ENCODE measurements at regions not wholly inside any gene's neighbourhood (a gene's known extent, or its start where the extent isn't known, plus 50 kb on each side); places are given as distances from the start of the nearest gene placed in this dataset.

DNA sequence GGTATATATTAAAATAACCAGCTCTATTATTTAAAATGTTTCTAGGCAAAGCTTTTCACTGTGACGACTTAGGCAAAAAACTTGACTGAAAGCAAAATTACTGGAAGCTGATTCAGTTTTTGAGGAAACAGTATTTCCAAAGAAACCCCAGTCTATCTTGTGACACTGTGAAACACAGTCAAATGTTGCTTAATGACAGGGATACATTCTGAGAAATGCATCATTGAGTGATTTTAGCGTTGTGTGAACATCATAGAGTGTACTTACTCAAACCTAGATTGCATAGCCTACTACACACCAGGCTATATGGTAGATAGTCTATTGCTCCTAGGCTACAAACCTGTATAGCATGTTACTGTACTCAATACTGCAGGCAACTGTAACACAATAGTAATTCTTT is 116.9 kb upstream of the KCNK1 start:
- no peak overlapping the region for H2BK12ac ChIP-seq (ENCODE audit: low read length)
- H3K4ac ChIP-seq (ENCODE audit: low read length): no peak overlapping the region
- H3K9ac ChIP-seq (ENCODE audit: low read depth, low read length, poor library complexity): no peak overlapping the region
- no peak overlapping the region for H3K14ac ChIP-seq (ENCODE audit: low read length)
- no peaks in the 10 kb centered on the region for H3K36me3 ChIP-seq (replicated peaks in 1 of 2; ENCODE audit: control insufficient read depth in 2 of 2, insufficient read depth in 2 of 2, low read length in 2 of 2)
- no peak overlapping the region for H3K4me2 ChIP-seq (ENCODE audit: insufficient read depth, low read length, poor library complexity, severe bottlenecking)
- no peak overlapping the region for H2BK120ac ChIP-seq (ENCODE audit: low read depth, low read length)
- H3K4me1 ChIP-seq (ENCODE audit: control insufficient read depth in 2 of 2, insufficient read depth in 1 of 2, low read depth in 1 of 2, low read length in 2 of 2): peaks cover 0 to 1% of the 10 kb centered on the region in 2 donors
- H3K9me3 ChIP-seq (replicated peaks in 1 of 2; ENCODE audit: control insufficient read depth in 2 of 2, insufficient read depth in 1 of 2, low read depth in 1 of 2, low read length in 2 of 2): no peaks in the 10 kb centered on the region
- H3K79me1 ChIP-seq (ENCODE audit: low read depth, low read length): peaks cover 2% of the 10 kb centered on the region
- H2AK5ac ChIP-seq (ENCODE audit: low read depth, low read length): no peak overlapping the region
- H3K27ac ChIP-seq (replicated peaks; ENCODE audit: low read length): no peak overlapping the region
- no peak for DNase-seq (ENCODE audit: low spot score)
- H3K23ac ChIP-seq (ENCODE audit: low read depth, low read length, poor library complexity): no peak overlapping the region
- no peak overlapping the region for H2BK15ac ChIP-seq (ENCODE audit: low read length)
- H3K18ac ChIP-seq (ENCODE audit: low read length): no peak overlapping the region
- no peak overlapping the region for H3K4me3 ChIP-seq (ENCODE audit: low read length in 2 of 2)
- no CpG with 5 or more reads among the region's 2 CpGs for WGBS, 2 donors (ENCODE audit: extremely low coverage in 2 of 2, insufficient read length in 2 of 2, insufficient replicate concordance in 1 of 2)
- no peak overlapping the region for H2BK5ac ChIP-seq (ENCODE audit: low read length)
- H4K8ac ChIP-seq (ENCODE audit: low read depth, low read length): no peak overlapping the region
- H2AFZ ChIP-seq (ENCODE audit: low read length): no peak overlapping the region
- no peak overlapping the region for H4K91ac ChIP-seq (ENCODE audit: low read depth, low read length, poor library complexity)
- H3K27me3 ChIP-seq (ENCODE audit: control insufficient read depth in 3 of 3, insufficient read depth in 3 of 3, low read depth in 1 of 3, low read length in 3 of 3): no peaks in the 10 kb centered on the region

GRCh38 chr1:233497679-233498078 is 116.2 kb upstream of the KCNK1 start:
- peaks cover 0 to 1% of the 10 kb centered on the region in 2 donors for H3K4me1 ChIP-seq (ENCODE audit: control insufficient read depth in 2 of 2, insufficient read depth in 1 of 2, low read depth in 1 of 2, low read length in 2 of 2)
- no CpG with 5 or more reads among the region's 3 CpGs for WGBS, 2 donors (ENCODE audit: extremely low coverage in 2 of 2, insufficient read length in 2 of 2, insufficient replicate concordance in 1 of 2)
- no peak overlapping the region for H3K4ac ChIP-seq (ENCODE audit: low read length)
- H3K79me1 ChIP-seq (ENCODE audit: low read depth, low read length): peaks cover 2% of the 10 kb centered on the region
- no peak overlapping the region for H3K4me2 ChIP-seq (ENCODE audit: insufficient read depth, low read length, poor library complexity, severe bottlenecking)
- no peak overlapping the region for H2BK15ac ChIP-seq (ENCODE audit: low read length)
- no peak overlapping the region for H3K9ac ChIP-seq (ENCODE audit: low read depth, low read length, poor library complexity)
- H3K9me3 ChIP-seq (replicated peaks in 1 of 2; ENCODE audit: control insufficient read depth in 2 of 2, insufficient read depth in 1 of 2, low read depth in 1 of 2, low read length in 2 of 2): no peaks in the 10 kb centered on the region
- H2BK5ac ChIP-seq (ENCODE audit: low read length): no peak overlapping the region
- no peak overlapping the region for H4K8ac ChIP-seq (ENCODE audit: low read depth, low read length)
- no peak overlapping the region for H2AK5ac ChIP-seq (ENCODE audit: low read depth, low read length)
- H2BK12ac ChIP-seq (ENCODE audit: low read length): no peak overlapping the region
- no peak for DNase-seq (ENCODE audit: low spot score)
- no peak overlapping the region for H3K14ac ChIP-seq (ENCODE audit: low read length)
- no peak overlapping the region for H3K4me3 ChIP-seq (ENCODE audit: low read length in 2 of 2)
- no peak overlapping the region for H3K27ac ChIP-seq (replicated peaks; ENCODE audit: low read length)
- no peak overlapping the region for H4K91ac ChIP-seq (ENCODE audit: low read depth, low read length, poor library complexity)
- H3K23ac ChIP-seq (ENCODE audit: low read depth, low read length, poor library complexity): no peak overlapping the region
- no peak overlapping the region for H2AFZ ChIP-seq (ENCODE audit: low read length)
- no peaks in the 10 kb centered on the region for H3K27me3 ChIP-seq (ENCODE audit: control insufficient read depth in 3 of 3, insufficient read depth in 3 of 3, low read depth in 1 of 3, low read length in 3 of 3)
- H3K36me3 ChIP-seq (replicated peaks in 1 of 2; ENCODE audit: control insufficient read depth in 2 of 2, insufficient read depth in 2 of 2, low read length in 2 of 2): no peaks in the 10 kb centered on the region
- no peak overlapping the region for H2BK120ac ChIP-seq (ENCODE audit: low read depth, low read length)
- no peak overlapping the region for H3K18ac ChIP-seq (ENCODE audit: low read length)

DNA sequence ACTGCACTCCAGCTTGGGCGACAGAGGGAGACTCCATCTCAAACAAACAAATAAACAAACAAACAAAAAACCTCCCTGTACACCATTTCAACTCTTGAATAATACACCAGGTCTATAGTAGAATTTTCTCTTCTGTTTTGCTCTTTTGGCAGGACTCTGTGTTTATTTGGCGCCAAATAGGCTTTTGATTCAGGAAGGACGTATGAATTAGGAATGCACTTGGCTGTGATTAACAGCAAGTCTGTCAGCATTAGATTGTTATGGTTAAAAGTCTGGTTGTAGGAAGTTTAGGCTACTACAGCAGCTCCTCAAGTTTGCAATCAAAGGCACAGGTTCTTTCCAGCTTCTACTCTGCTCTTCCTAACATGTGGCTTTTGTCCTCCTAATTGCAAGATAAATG is 113.8 kb upstream of the KCNK1 start:
- no peak overlapping the region for H4K91ac ChIP-seq (ENCODE audit: low read depth, low read length, poor library complexity)
- H2BK12ac ChIP-seq (ENCODE audit: low read length): no peak overlapping the region
- H3K23ac ChIP-seq (ENCODE audit: low read depth, low read length, poor library complexity): no peak overlapping the region
- no peak overlapping the region for H3K27ac ChIP-seq (replicated peaks; ENCODE audit: low read length)
- H3K4me2 ChIP-seq (ENCODE audit: insufficient read depth, low read length, poor library complexity, severe bottlenecking): no peak overlapping the region
- H3K36me3 ChIP-seq (replicated peaks in 1 of 2; ENCODE audit: control insufficient read depth in 2 of 2, insufficient read depth in 2 of 2, low read length in 2 of 2): no peaks in the 10 kb centered on the region
- no peaks in the 10 kb centered on the region for H3K27me3 ChIP-seq (ENCODE audit: control insufficient read depth in 3 of 3, insufficient read depth in 3 of 3, low read depth in 1 of 3, low read length in 3 of 3)
- DNase-seq (ENCODE audit: low spot score): no peak
- no peak overlapping the region for H3K4ac ChIP-seq (ENCODE audit: low read length)
- H3K79me1 ChIP-seq (ENCODE audit: low read depth, low read length): peaks cover 2% of the 10 kb centered on the region
- no peak overlapping the region for H3K4me3 ChIP-seq (ENCODE audit: low read length in 2 of 2)
- no peak overlapping the region for H3K14ac ChIP-seq (ENCODE audit: low read length)
- H4K8ac ChIP-seq (ENCODE audit: low read depth, low read length): no peak overlapping the region
- H2BK15ac ChIP-seq (ENCODE audit: low read length): no peak overlapping the region
- H2AFZ ChIP-seq (ENCODE audit: low read length): no peak overlapping the region
- no peak overlapping the region for H3K18ac ChIP-seq (ENCODE audit: low read length)
- no peak overlapping the region for H2BK5ac ChIP-seq (ENCODE audit: low read length)
- H2AK5ac ChIP-seq (ENCODE audit: low read depth, low read length): no peak overlapping the region
- no peaks in the 10 kb centered on the region for H3K9me3 ChIP-seq (replicated peaks in 1 of 2; ENCODE audit: control insufficient read depth in 2 of 2, insufficient read depth in 1 of 2, low read depth in 1 of 2, low read length in 2 of 2)
- WGBS, 2 donors (ENCODE audit: extremely low coverage in 2 of 2, insufficient read length in 2 of 2, insufficient replicate concordance in 1 of 2): no CpG with 5 or more reads among the region's 3 CpGs
- no peak overlapping the region for H3K9ac ChIP-seq (ENCODE audit: low read depth, low read length, poor library complexity)
- no peak overlapping the region for H2BK120ac ChIP-seq (ENCODE audit: low read depth, low read length)
- peaks cover 0 to 1% of the 10 kb centered on the region in 2 donors for H3K4me1 ChIP-seq (ENCODE audit: control insufficient read depth in 2 of 2, insufficient read depth in 1 of 2, low read depth in 1 of 2, low read length in 2 of 2)

DNA sequence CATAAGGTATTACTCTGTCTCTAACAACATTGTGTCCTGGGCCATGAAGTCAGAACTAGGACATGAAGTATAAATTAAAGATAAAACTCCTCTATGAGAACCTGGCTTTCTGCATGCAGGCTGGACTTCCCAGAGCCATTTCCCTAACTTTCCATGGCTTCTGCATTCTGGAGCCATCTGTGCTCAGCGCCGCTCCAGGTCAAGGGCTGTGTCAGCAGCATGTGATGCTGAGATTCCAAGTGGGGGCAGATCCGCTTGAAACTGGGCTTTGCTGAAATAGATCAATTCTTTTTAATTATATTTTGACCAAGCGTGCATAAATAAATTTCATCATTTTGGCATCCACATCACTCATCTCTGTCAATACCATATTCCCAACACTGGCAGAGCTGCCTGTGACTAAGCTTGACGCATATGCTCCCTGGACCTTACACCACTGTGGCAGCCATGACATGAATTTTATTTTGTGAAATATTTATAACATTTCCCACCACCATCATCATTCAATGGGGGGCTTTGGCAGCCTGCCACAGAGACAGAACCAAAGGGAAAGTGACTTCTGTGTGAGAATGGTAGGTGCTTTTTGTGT is 110.4 kb upstream of the KCNK1 start:
- Histone ChIP-seq H2AFZ (ENCODE audit: low read length) (no peak overlapping the region), H2BK5ac (ENCODE audit: low read length) (no peak overlapping the region), H3K4me1 (ENCODE audit: control insufficient read depth in 2 of 2, insufficient read depth in 1 of 2, low read depth in 1 of 2, low read length in 2 of 2) (no peaks in the 10 kb centered on the region), H3K4me3 (ENCODE audit: low read length in 2 of 2) (no peak overlapping the region), H2BK12ac (ENCODE audit: low read length) (no peak overlapping the region), H3K23ac (ENCODE audit: low read depth, low read length, poor library complexity) (no peak overlapping the region), H4K91ac (ENCODE audit: low read depth, low read length, poor library complexity) (no peak overlapping the region), H3K9ac (ENCODE audit: low read depth, low read length, poor library complexity) (no peak overlapping the region), H3K79me1 (ENCODE audit: low read depth, low read length) (peaks cover 4% of the 10 kb centered on the region), H3K4me2 (ENCODE audit: insufficient read depth, low read length, poor library complexity, severe bottlenecking) (no peak overlapping the region), H2BK120ac (ENCODE audit: low read depth, low read length) (no peak overlapping the region), H3K27ac (replicated peaks; ENCODE audit: low read length) (no peak overlapping the region), H2AK5ac (ENCODE audit: low read depth, low read length) (no peak overlapping the region), H3K18ac (ENCODE audit: low read length) (no peak overlapping the region), H3K14ac (ENCODE audit: low read length) (no peak overlapping the region), H3K9me3 (replicated peaks in 1 of 2; ENCODE audit: control insufficient read depth in 2 of 2, insufficient read depth in 1 of 2, low read depth in 1 of 2, low read length in 2 of 2) (no peaks in the 10 kb centered on the region), H2BK15ac (ENCODE audit: low read length) (no peak overlapping the region), H3K27me3 (ENCODE audit: control insufficient read depth in 3 of 3, insufficient read depth in 3 of 3, low read depth in 1 of 3, low read length in 3 of 3) (no peaks in the 10 kb centered on the region), H4K8ac (ENCODE audit: low read depth, low read length) (no peak overlapping the region), H3K36me3 (replicated peaks in 1 of 2; ENCODE audit: control insufficient read depth in 2 of 2, insufficient read depth in 2 of 2, low read length in 2 of 2) (no peaks in the 10 kb centered on the region), H3K4ac (ENCODE audit: low read length) (no peak overlapping the region)
- WGBS, 2 donors (ENCODE audit: extremely low coverage in 2 of 2, insufficient read length in 2 of 2, insufficient replicate concordance in 1 of 2): no CpG with 5 or more reads among the region's 5 CpGs
- DNase-seq (ENCODE audit: low spot score): no peak

Data from neuronal stem cell (in vitro differentiated cells).